Breast epithelium (tissue), 4 donors: ENCODE measurements at regions not wholly inside any gene's neighbourhood (a gene's known extent, or its start where the extent isn't known, plus 50 kb on each side); places are given as distances from the start of the nearest gene placed in this dataset.
"Not testable (repeated sequence)": the region's sequence is repeated elsewhere in the genome, so short reads cannot be mapped to it uniquely, and the experiment has no call there.

ENCODE experiments used
- DNase-seq, 2 donors: peaks; one replicate each; pipeline ENCODE4 v3.0.0-alpha.2; 2019; ENCODE audit warnings: low spot score in 2 of 2
- H3K27ac ChIP-seq, 2 donors: fragments of 200-600 bp; sonication (generic) in 1 of 2; one replicate each; pipeline ENCODE4 v1.5.1; 2016 to 2019; ENCODE audit warnings: mild to moderate bottlenecking in 1 of 2
- H3K27me3 ChIP-seq, 2 donors: fragments of 200-600 bp; sonication (generic) in 1 of 2; one replicate each; pipeline versions ENCODE4 v1.5.1 to v1.6.0; 2017 to 2019; ENCODE audit warnings: control low read depth in 1 of 2, mild to moderate bottlenecking in 1 of 2
- H3K36me3 ChIP-seq: fragments of 200-600 bp; one replicate; pipeline ENCODE4 v1.5.1; 2019
- H3K4me1 ChIP-seq, 2 donors: fragments of 200-600 bp; sonication (generic); one replicate each; pipeline ENCODE4 v1.5.1; 2016 to 2019; ENCODE audit warnings: control low read depth in 1 of 2
- H3K4me3 ChIP-seq, 3 donors: fragments of 200-600 bp; sonication (generic); 1 replicate in 2 of 3; 2 replicates in 1 of 3; pipeline ENCODE4 v1.5.1; 2016 to 2019; ENCODE audit warnings: mild to moderate bottlenecking in 3 of 3, moderate library complexity in 2 of 3
- H3K9me3 ChIP-seq, 2 donors: fragments of 200-600 bp; sonication (generic) in 1 of 2; one replicate each; pipeline ENCODE4 v1.5.1; 2016 to 2019; ENCODE audit warnings: control low read depth in 1 of 2
- POLR2A ChIP-seq: fragments of 450-650 bp; IDR thresholded peaks from one replicate; pipeline ENCODE4 v1.6.1; 2016; ENCODE audit warnings: antibody characterized with exemption, mild to moderate bottlenecking, moderate library complexity
- POLR2AphosphoS5 ChIP-seq, 3 donors: sonication (generic); formaldehyde crosslinking; IDR thresholded peaks; one replicate each; pipeline ENCODE4 v1.6.1; 2017; ENCODE audit warnings: antibody characterized with exemption in 3 of 3
- intact Hi-C: fragments of 100-400 bp; cut with DNase I; formaldehyde crosslinking; loops from one replicate; pipeline ENCODE4 v1.15.1; 2023; ENCODE audit warnings: low total_unique reads
- TF ChIP-seq, protein P1 (sequence below), 3 donors: fragments of 450-650 bp; IDR thresholded peaks; one replicate each; pipeline ENCODE4 v1.5.1; 2016 to 2017; ENCODE audit warnings: antibody characterized with exemption in 3 of 3, mild to moderate bottlenecking in 3 of 3, moderate library complexity in 3 of 3

DNA sequence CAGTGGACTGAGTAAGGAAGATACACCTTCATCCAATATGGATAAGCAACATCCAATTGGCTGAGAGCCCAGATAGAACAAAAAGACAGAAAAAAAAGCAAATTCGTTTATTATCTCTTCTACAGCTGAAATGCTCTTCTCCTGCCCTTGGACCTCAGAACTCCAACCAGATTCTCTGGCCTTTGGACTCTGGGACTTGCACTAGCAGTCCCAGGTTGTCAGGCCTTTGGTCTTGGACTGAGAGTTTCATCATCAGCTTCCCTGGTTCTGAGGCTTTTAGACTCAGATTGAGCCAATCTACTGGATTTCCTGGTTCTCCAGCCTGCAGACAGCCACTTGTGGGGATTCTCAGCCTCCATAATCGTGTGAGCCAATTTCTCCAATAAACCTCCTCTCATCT lies 926.8 kb downstream of the PLA2G4A start:
- H3K36me3 ChIP-seq = no peaks in the 10 kb centered on the region
- H3K4me1 ChIP-seq = no peaks in the 10 kb centered on the region
- H3K9me3 ChIP-seq = no peaks in the 10 kb centered on the region
- no peaks in the 10 kb centered on the region for H3K27me3 ChIP-seq
- TF ChIP-seq POLR2AphosphoS5 (IDR thresholded peaks at IDR 0.05) (no peak), POLR2A (no peak)
- TF ChIP-seq, protein P1, sequence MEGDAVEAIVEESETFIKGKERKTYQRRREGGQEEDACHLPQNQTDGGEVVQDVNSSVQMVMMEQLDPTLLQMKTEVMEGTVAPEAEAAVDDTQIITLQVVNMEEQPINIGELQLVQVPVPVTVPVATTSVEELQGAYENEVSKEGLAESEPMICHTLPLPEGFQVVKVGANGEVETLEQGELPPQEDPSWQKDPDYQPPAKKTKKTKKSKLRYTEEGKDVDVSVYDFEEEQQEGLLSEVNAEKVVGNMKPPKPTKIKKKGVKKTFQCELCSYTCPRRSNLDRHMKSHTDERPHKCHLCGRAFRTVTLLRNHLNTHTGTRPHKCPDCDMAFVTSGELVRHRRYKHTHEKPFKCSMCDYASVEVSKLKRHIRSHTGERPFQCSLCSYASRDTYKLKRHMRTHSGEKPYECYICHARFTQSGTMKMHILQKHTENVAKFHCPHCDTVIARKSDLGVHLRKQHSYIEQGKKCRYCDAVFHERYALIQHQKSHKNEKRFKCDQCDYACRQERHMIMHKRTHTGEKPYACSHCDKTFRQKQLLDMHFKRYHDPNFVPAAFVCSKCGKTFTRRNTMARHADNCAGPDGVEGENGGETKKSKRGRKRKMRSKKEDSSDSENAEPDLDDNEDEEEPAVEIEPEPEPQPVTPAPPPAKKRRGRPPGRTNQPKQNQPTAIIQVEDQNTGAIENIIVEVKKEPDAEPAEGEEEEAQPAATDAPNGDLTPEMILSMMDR (IDR thresholded peaks at IDR 0.05) = no peak
- H3K4me3 ChIP-seq = no peak overlapping the region
- intact Hi-C loops = no loop called here
- no peak overlapping the region for H3K27ac ChIP-seq
- no peak for DNase-seq

DNA sequence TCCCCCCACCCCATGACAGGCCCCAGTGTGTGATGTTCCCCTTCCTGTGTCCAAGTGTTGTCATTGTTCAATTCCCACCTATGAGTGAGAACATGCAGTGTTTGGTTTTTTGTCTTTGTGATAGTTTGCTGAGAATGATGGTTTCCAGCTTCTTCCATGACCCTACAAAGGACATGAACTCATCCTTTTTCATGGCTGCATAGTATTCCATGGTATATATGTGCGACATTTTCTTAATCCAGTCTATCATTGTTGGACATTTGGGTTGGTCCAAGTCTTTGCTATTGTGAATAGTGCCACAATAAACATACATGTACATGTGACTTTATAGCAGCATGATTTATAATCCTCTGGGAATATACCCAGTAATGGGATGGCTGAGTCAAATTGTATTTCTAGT lies 927.9 kb downstream of the PLA2G4A start:
- H3K4me1 ChIP-seq, H3K27me3 ChIP-seq, H3K9me3 ChIP-seq, H3K27ac ChIP-seq, H3K36me3 ChIP-seq, DNase-seq, H3K4me3 ChIP-seq, intact Hi-C loops: not testable (repeated sequence)

DNA sequence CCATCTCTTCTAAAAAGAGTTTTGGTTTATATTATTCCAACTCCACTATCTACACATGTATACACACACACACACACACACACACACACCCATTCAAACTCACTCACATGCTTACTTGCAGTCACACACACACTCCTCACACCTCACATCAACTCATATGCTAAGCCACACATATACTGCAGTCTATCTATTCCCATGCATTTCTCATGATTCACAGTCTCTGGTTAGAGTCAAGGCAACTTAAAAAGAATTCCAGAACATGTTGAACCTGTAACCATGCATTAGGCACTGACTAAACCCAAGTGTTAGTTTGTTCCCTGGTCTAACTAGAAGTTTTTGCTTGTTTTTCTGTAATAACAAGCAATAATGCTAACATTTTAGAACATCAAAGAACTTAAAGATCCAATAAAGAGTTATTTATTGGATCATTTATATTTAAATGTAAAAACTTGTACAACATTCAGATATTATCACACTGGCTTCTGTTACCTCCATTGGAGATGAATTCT lies 931.1 kb downstream of the PLA2G4A start:
- H3K27me3 ChIP-seq = no peaks in the 10 kb centered on the region
- TF ChIP-seq, protein P1 (IDR thresholded peaks at IDR 0.05) = no peak
- TF ChIP-seq POLR2A (no peak), POLR2AphosphoS5 (IDR thresholded peaks at IDR 0.05) (no peak)
- H3K4me3 ChIP-seq = no peak overlapping the region
- no peaks in the 10 kb centered on the region for H3K4me1 ChIP-seq
- H3K36me3 ChIP-seq = no peaks in the 10 kb centered on the region
- H3K27ac ChIP-seq = no peak overlapping the region
- DNase-seq = no peak
- H3K9me3 ChIP-seq = no peaks in the 10 kb centered on the region
- intact Hi-C loops = no loop called here

DNA sequence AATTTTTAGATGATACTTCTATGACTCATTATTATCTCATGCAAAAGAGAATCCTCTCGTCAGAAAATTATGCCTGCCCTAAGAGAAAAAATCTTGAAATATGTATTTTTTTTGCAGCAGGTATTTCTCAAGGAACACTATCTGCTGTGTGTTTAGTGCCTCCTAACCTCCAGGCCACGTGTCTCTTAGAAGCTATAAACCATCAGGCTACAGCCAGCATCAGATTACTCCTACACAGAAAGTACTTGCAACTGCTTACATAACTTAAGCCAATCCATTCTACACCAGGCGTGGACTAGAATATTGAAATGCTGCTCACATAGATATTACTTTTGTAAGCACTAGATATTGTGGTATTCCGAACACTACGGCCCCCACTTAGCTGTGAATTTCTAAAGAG lies 933.4 kb downstream of the PLA2G4A start:
- Histone ChIP-seq H3K27ac (no peak overlapping the region), H3K9me3 (no peaks in the 10 kb centered on the region), H3K4me3 (no peak overlapping the region), H3K36me3 (no peaks in the 10 kb centered on the region), H3K4me1 (no peaks in the 10 kb centered on the region), H3K27me3 (no peaks in the 10 kb centered on the region)
- no peak for DNase-seq
- intact Hi-C loops = no loop called here
- TF ChIP-seq, protein P1 (IDR thresholded peaks at IDR 0.05) = no peak
- TF ChIP-seq POLR2AphosphoS5 (IDR thresholded peaks at IDR 0.05) = no peak
- no peak for TF ChIP-seq POLR2A

DNA sequence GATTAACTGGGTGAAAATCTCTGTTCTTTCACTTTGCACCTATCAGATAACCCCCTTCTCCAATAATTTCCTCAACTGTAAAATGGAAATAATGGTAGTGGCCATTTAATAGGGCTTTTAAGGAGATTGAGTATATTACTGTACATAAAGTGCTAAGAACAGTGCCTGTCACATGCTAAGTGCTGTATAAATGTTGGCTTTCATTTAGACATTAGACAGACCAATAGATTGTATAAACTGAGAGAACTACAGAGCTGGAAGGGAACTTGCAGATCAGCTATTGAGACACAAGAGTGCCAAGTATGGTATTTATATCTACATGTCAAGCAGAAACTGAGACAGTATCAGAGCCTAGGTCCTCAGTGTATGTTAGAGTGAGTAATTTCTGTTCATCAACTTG lies 934.7 kb downstream of the PLA2G4A start:
- no peaks in the 10 kb centered on the region for H3K27me3 ChIP-seq
- intact Hi-C loops = no loop called here
- TF ChIP-seq POLR2A (no peak), POLR2AphosphoS5 (IDR thresholded peaks at IDR 0.05) (no peak)
- TF ChIP-seq, protein P1 (IDR thresholded peaks at IDR 0.05) = no peak
- no peak overlapping the region for H3K4me3 ChIP-seq
- H3K27ac ChIP-seq = no peak overlapping the region
- H3K36me3 ChIP-seq = no peaks in the 10 kb centered on the region
- H3K4me1 ChIP-seq = no peaks in the 10 kb centered on the region
- H3K9me3 ChIP-seq = no peaks in the 10 kb centered on the region
- no peak for DNase-seq

DNA sequence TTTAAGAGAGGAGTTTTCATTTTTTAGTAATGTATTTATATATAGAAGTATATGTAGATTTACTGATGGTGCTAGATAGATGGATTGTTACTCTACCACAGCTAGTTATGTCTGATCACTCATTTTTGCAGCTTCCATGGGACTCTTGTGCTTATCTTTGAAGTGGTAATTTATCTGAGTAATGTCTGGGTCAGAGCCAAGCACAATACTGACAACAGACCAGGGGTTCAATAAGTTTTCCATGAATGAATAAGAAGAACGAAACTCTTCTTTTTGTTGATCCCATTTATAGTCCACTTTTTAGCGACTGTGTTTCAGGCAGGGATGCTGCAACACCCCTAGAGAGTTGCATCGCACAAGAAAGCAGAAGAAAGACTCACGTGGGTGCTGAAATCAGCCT lies 935.2 kb downstream of the PLA2G4A start:
- no peak for DNase-seq
- TF ChIP-seq, protein P1 (IDR thresholded peaks at IDR 0.05) = no peak
- TF ChIP-seq POLR2A (no peak), POLR2AphosphoS5 (IDR thresholded peaks at IDR 0.05) (no peak)
- no peak overlapping the region for H3K27ac ChIP-seq

More for the DNA sequence above, 935.2 kb downstream of the PLA2G4A start:
- H3K36me3 ChIP-seq = no peaks in the 10 kb centered on the region
- no peaks in the 10 kb centered on the region for H3K9me3 ChIP-seq
- no peak overlapping the region for H3K4me3 ChIP-seq
- no peaks in the 10 kb centered on the region for H3K27me3 ChIP-seq
- intact Hi-C loops = no loop called here
- H3K4me1 ChIP-seq = no peaks in the 10 kb centered on the region
